C4-2B (cell line): ENCODE measurements at regions not wholly inside any gene's neighbourhood (a gene's known extent, or its start where the extent isn't known, plus 50 kb on each side); places are given as distances from the start of the nearest gene placed in this dataset.

Experiments
- H3K27ac ChIP-seq: fragments of 450-650 bp; 2 replicates; pipeline ENCODE4 v1.5.1; 2017
- CTCF ChIP-seq: fragments of 450-650 bp; conservative IDR thresholded peaks from 2 replicates; pipeline ENCODE4 v1.5.1; 2017; ENCODE audit warnings: mild to moderate bottlenecking
- ZFX ChIP-seq: fragments of 450-650 bp; IDR thresholded peaks from 2 replicates; pipeline ENCODE4 v1.6.1; 2017

GRCh38 chr22:48217596-48217995, 1455.1 kb downstream of the TBC1D22A start:
- TF ChIP-seq ZFX (no peak), CTCF (no peak)
- no peak overlapping the region for H3K27ac ChIP-seq

- no peak overlapping the region for H3K27ac ChIP-seq
- no peak for TF ChIP-seq CTCF
- no peak for TF ChIP-seq ZFX
These were observed 1450.3 kb downstream of the TBC1D22A start for GRCh38 chr22:48212727-48213126.

- TF ChIP-seq ZFX (no peak), CTCF (no peak)
- no peak overlapping the region for H3K27ac ChIP-seq
These were observed 1448.4 kb downstream of the TBC1D22A start for GRCh38 chr22:48210812-48211211.

GRCh38 chr22:48210198-48210580, 1447.7 kb downstream of the TBC1D22A start:
- H3K27ac ChIP-seq: no peak overlapping the region
- TF ChIP-seq ZFX: no peak
- TF ChIP-seq CTCF: no peak

GRCh38 chr22:48209473-48210197, 1447.2 kb downstream of the TBC1D22A start:
- TF ChIP-seq CTCF: no peak
- no peak for TF ChIP-seq ZFX
- no peak overlapping the region for H3K27ac ChIP-seq

DNA sequence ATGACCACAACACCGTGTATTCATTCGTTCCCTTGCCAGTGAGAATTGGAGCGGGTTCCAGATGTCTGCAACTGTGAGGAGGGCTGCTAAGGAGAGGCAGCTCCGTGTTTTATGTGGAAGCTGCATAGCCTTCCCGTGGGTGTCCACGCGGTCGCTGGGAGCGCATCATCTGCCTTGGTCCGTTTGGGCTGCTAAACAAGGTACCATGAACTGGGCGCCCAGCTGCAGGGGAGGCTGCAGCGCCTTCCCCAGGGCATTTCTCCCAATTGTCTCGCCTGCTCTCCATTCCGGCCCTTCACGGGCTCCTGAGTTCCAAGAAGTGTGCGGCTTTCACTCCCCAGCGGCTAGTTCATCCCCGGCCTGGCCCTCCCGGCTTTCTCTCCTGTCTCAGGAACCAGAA, 1446.4 kb downstream of the TBC1D22A start:
- no peak overlapping the region for H3K27ac ChIP-seq
- TF ChIP-seq CTCF: no peak

DNA sequence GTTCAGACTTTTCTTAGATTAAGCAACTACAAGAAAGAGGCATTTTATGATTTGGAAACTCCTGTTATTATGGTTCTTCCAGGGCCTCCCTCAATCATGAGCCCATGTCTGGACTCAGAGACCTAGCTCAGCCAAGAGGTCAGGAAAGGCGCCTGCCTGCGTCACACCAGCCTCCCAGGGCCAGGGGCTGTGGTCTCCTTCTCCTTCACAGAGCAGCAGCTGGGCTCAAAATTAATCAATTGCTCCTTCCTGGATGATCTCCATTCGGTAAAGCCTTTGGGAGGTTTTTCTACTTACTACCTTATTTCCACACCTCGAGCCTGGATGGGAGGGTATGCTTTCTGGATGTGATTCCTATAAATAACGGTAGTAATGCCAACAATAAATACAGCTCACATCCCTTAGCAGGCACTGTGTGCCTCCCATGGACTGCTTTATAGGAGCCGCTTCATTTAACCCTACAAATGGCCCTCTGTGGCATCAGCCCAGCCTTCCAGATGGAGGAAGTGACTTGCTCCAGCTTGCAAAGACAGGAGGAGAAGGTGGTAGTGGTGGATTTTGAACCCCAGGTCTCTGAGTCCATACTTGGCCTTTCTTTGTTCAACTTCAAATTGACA, 1445.6 kb downstream of the TBC1D22A start:
- no peak overlapping the region for H3K27ac ChIP-seq
- no peak for TF ChIP-seq ZFX
- TF ChIP-seq CTCF: no peak
